ENCODE measurements at regions not wholly inside any gene's neighbourhood (a gene's known extent, or its start where the extent isn't known, plus 50 kb on each side); places are given as distances from the start of the nearest gene placed in this dataset.

- TF ChIP-seq CTCF (IDR thresholded peaks at IDR 0.05) (no peak), EZH2phosphoT487 (IDR thresholded peaks at IDR 0.05) (no peak), EZH2 (IDR thresholded peaks at IDR 0.05) (no peak)
Measured at GRCh38 chr20:52441710-52442109, 250.1 kb upstream of the ZFP64 start.
